NT2/D1 (cell line): ENCODE measurements at regions not wholly inside any gene's neighbourhood (a gene's known extent, or its start where the extent isn't known, plus 50 kb on each side); places are given as distances from the start of the nearest gene placed in this dataset.

Source experiments
- SUZ12 ChIP-seq: IDR thresholded peaks from 2 replicates; pipeline ENCODE4 v1.6.1; 2011; ENCODE audit not compliant: insufficient read length, insufficient read depth; ENCODE audit errors: extremely low read depth
- YY1 ChIP-seq: IDR thresholded peaks from 2 replicates; pipeline ENCODE4 v1.6.1; 2011; ENCODE audit not compliant: insufficient read length, insufficient read depth
- ZNF274 ChIP-seq: IDR thresholded peaks from 2 replicates; pipeline ENCODE4 v1.6.1; 2011; ENCODE audit warnings: mild to moderate bottlenecking, low read depth, low read length

GRCh38 chr7:68680235-68680872 lies 917.9 kb upstream of the AUTS2 start:
- no peak for TF ChIP-seq YY1
- TF ChIP-seq SUZ12: no peak
- no peak for TF ChIP-seq ZNF274
